DND-41 (cell line): ENCODE measurements at regions not wholly inside any gene's neighbourhood (a gene's known extent, or its start where the extent isn't known, plus 50 kb on each side); places are given as distances from the start of the nearest gene placed in this dataset.

Experiments
- EZH2 ChIP-seq: IDR thresholded peaks from 3 replicates; pipeline ENCODE4 v1.6.1; 2012; ENCODE audit warnings: borderline replicate concordance, low read depth, mild to moderate bottlenecking, moderate library complexity, low read length, inconsistent platforms; ENCODE audit not compliant: severe bottlenecking
- TF ChIP-seq, protein P1 (sequence below): IDR thresholded peaks from 2 replicates; pipeline ENCODE4 v1.5.1; 2012; ENCODE audit warnings: borderline replicate concordance, low read length, moderate library complexity, mild to moderate bottlenecking; ENCODE audit not compliant: poor library complexity, severe bottlenecking; ENCODE audit errors: extremely low read depth

DNA sequence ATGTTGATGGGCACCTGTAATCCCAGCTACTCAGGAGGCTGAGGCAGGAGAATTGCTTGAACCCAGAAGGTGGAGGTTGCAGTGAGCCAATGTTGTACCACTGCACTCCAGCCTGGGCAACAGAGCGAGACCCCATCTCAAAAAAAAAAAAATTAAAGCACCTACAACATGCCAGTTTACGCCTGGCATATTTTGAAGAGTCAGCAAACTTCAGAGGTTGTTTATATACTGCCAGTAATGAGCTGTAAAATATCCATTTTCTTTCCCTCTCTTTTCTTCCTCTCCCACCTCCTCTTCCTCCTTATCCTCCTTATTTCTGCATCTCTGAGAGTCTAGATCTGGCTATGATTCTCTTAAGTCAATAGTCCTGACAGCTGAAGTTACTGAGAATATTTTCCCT, 556.5 kb upstream of the LARGE1 start:
- TF ChIP-seq, protein P1, sequence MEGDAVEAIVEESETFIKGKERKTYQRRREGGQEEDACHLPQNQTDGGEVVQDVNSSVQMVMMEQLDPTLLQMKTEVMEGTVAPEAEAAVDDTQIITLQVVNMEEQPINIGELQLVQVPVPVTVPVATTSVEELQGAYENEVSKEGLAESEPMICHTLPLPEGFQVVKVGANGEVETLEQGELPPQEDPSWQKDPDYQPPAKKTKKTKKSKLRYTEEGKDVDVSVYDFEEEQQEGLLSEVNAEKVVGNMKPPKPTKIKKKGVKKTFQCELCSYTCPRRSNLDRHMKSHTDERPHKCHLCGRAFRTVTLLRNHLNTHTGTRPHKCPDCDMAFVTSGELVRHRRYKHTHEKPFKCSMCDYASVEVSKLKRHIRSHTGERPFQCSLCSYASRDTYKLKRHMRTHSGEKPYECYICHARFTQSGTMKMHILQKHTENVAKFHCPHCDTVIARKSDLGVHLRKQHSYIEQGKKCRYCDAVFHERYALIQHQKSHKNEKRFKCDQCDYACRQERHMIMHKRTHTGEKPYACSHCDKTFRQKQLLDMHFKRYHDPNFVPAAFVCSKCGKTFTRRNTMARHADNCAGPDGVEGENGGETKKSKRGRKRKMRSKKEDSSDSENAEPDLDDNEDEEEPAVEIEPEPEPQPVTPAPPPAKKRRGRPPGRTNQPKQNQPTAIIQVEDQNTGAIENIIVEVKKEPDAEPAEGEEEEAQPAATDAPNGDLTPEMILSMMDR, result no peak
- TF ChIP-seq EZH2, result no peak
